ENCODE measurements at regions not wholly inside any gene's neighbourhood (a gene's known extent, or its start where the extent isn't known, plus 50 kb on each side); places are given as distances from the start of the nearest gene placed in this dataset.

DNA sequence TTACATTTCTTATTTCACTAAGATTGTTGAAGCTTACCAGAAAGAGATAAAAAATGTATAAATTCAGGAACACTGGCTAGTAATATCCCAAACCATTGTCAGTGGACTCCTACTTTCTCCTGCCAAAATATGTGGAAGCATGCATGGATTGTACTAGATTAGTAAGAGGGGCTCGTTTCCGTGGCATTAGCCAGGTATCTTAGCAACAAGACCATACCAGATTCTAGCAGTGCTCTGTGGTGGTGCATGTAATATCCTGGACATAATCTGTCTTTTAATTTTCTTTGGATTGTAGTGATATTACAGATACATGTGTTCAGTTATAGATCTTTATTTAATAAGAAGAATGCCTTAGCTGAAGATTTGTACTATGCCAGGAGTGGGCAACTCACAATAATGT is 371.9 kb upstream of the PITX2 start:
- TF ChIP-seq, protein P1, sequence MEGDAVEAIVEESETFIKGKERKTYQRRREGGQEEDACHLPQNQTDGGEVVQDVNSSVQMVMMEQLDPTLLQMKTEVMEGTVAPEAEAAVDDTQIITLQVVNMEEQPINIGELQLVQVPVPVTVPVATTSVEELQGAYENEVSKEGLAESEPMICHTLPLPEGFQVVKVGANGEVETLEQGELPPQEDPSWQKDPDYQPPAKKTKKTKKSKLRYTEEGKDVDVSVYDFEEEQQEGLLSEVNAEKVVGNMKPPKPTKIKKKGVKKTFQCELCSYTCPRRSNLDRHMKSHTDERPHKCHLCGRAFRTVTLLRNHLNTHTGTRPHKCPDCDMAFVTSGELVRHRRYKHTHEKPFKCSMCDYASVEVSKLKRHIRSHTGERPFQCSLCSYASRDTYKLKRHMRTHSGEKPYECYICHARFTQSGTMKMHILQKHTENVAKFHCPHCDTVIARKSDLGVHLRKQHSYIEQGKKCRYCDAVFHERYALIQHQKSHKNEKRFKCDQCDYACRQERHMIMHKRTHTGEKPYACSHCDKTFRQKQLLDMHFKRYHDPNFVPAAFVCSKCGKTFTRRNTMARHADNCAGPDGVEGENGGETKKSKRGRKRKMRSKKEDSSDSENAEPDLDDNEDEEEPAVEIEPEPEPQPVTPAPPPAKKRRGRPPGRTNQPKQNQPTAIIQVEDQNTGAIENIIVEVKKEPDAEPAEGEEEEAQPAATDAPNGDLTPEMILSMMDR (IDR thresholded peaks at IDR 0.05; ENCODE audit: extremely low read depth in 1 of 2, insufficient read depth in 1 of 2, low read depth in 1 of 2, low read length in 2 of 2), result no peak
- TF ChIP-seq POLR2A (IDR thresholded peaks at IDR 0.05; ENCODE audit: low read depth, low read length) (no peak), POLR2AphosphoS5 (IDR thresholded peaks at IDR 0.05; ENCODE audit: insufficient read depth, low read depth, low read length) (no peak)

Data from endothelial cell of umbilical vein (primary cell).